HCT116 (cell line): ENCODE measurements at regions not wholly inside any gene's neighbourhood (a gene's known extent, or its start where the extent isn't known, plus 50 kb on each side); places are given as distances from the start of the nearest gene placed in this dataset.

ENCODE experiments used
- ATAC-seq: fragments of 200-7000 bp; cut with Tn5 transposase; 2 replicates; pipeline ENCODE4 v1.9.1; 2020; ENCODE audit warnings: mild to moderate bottlenecking, moderate library complexity
- BruUV-seq: library from RNA; stranded (reverse); fragments of 400-500 nt; replicated peaks from 2 replicates; lab custom pipeline; 2021; lab: Mats Ljungman, UMichigan
- CTCF ChIA-PET: fragments of 300-600 bp; sonication (Branson Sonifier 250); formaldehyde crosslinking; loops from one replicate; lab custom pipeline; 2021; ENCODE audit warnings: antibody characterized with exemption; lab: Charles Lee
- POLR2A ChIA-PET: fragments of 300-600, 350-600 bp; sonication (Branson Sonifier 250); formaldehyde crosslinking; loops from one replicate; lab custom pipeline; 2021; ENCODE audit warnings: antibody characterized with exemption; lab: Charles Lee
- RAD21 ChIA-PET, 2 experiments: fragments of 300-600 bp; sonication (Branson Sonifier 250); formaldehyde crosslinking; loops; one replicate each; lab custom pipeline; 2023; ENCODE audit warnings: low total read pairs in 2 of 2; ENCODE audit not compliant: uncharacterized antibody in 2 of 2, unreplicated experiment in 2 of 2, low non-redundant PET in 1 of 2; lab: Charles Lee
- DNase-seq: peaks from one replicate; pipeline ENCODE4 v3.0.0-alpha.2; 2010; ENCODE audit warnings: low read depth, low spot score
- H2AFZ ChIP-seq: fragments of 200-600 bp; shearing (Covaris generic), sonication (generic); 2 replicates; pipeline ENCODE4 v1.6.1; 2017; ENCODE audit warnings: low read depth, mixed run types, mixed read lengths, antibody characterized with exemption, low read length; ENCODE audit not compliant: poor library complexity, severe bottlenecking
- H3K27ac ChIP-seq: 2 replicates; pipeline ENCODE4 v1.5.1; 2012; ENCODE audit warnings: low read depth, low read length
- H3K27me3 ChIP-seq: fragments of 200-600 bp; sonication (generic); 2 replicates; pipeline ENCODE4 v1.6.1; 2016; ENCODE audit warnings: mixed run types, low read length, mixed read lengths; ENCODE audit not compliant: insufficient read depth
- H3K36me3 ChIP-seq, 2 experiments: fragments of 200-500 bp in 1 of 2; fragments of 200-600 bp in 1 of 2; sonication (Bioruptor generic) in 1 of 2; sonication (generic) in 1 of 2; 2 replicates each; pipeline versions ENCODE4 v1.5.1 to v1.6.1; 2014 to 2016; ENCODE audit warnings: low read length in 2 of 2, inconsistent platforms in 1 of 2, mixed read lengths in 1 of 2, mixed run types in 1 of 2; ENCODE audit not compliant: insufficient read depth in 2 of 2, control insufficient read depth in 1 of 2
- H3K4me1 ChIP-seq, 2 experiments: fragments of 200-600 bp in 1 of 2; sonication (generic) in 1 of 2; 2 replicates each; pipeline versions ENCODE4 v1.5.1 to v1.6.1; 2012 to 2017; ENCODE audit warnings: low read length in 2 of 2, inconsistent platforms in 1 of 2, mild to moderate bottlenecking in 1 of 2, mixed read lengths in 1 of 2, mixed run types in 1 of 2, moderate library complexity in 1 of 2; ENCODE audit not compliant: insufficient read depth in 2 of 2, control insufficient read depth in 1 of 2
- H3K4me2 ChIP-seq: fragments of 200-600 bp; sonication (generic); 2 replicates; pipeline ENCODE4 v1.6.1; 2017; ENCODE audit warnings: mixed run types, low read length, mixed read lengths
- H3K4me3 ChIP-seq, 2 experiments: fragments of 200-600 bp in 1 of 2; sonication (generic) in 1 of 2; replicated peaks in 1 of 2; 2 replicates each; pipeline ENCODE4 v1.5.1; 2011 to 2016; ENCODE audit warnings: low read length in 2 of 2, control low read depth in 1 of 2, low read depth in 1 of 2, mild to moderate bottlenecking in 1 of 2, mixed read lengths in 1 of 2, mixed run types in 1 of 2
- H3K79me2 ChIP-seq: fragments of 200-600 bp; sonication (generic); 2 replicates; pipeline ENCODE4 v1.6.1; 2017; ENCODE audit warnings: mild to moderate bottlenecking, mixed run types, low read length, moderate library complexity, mixed read lengths; ENCODE audit not compliant: insufficient read depth
- H3K9ac ChIP-seq: fragments of 200-600 bp; sonication (generic); 2 replicates; pipeline ENCODE4 v1.6.1; 2016; ENCODE audit warnings: low read length, mixed read lengths
- H3K9me2 ChIP-seq: fragments of 200-600 bp; sonication (generic), shearing (Covaris generic); 2 replicates; pipeline ENCODE4 v1.6.1; 2017; ENCODE audit warnings: mixed run types, mild to moderate bottlenecking, moderate library complexity; ENCODE audit not compliant: insufficient read depth
- H3K9me3 ChIP-seq, 2 experiments: fragments of 200-500 bp in 1 of 2; fragments of 200-600 bp in 1 of 2; sonication (Bioruptor generic) in 1 of 2; sonication (generic) in 1 of 2; 2 replicates each; pipeline ENCODE4 v1.6.1; 2014 to 2017; ENCODE audit warnings: low read length in 2 of 2, mixed read lengths in 2 of 2, inconsistent platforms in 1 of 2, low read depth in 1 of 2, mild to moderate bottlenecking in 1 of 2, mixed run types in 1 of 2, moderate library complexity in 1 of 2; ENCODE audit not compliant: control insufficient read depth in 1 of 2, insufficient read depth in 1 of 2
- H4K20me1 ChIP-seq: fragments of 200-600 bp; sonication (generic), shearing (Covaris generic); 2 replicates; pipeline ENCODE4 v1.6.1; 2017; ENCODE audit warnings: mixed run types, mild to moderate bottlenecking, moderate library complexity; ENCODE audit not compliant: insufficient read depth
- EGR1 ChIP-seq: IDR thresholded peaks from 2 replicates; pipeline ENCODE4 v1.6.1; 2012; ENCODE audit warnings: low read depth
- EZH2 ChIP-seq: fragments of 200-600 bp; sonication (generic); IDR thresholded peaks from 2 replicates; pipeline ENCODE4 v1.6.1; 2017; ENCODE audit warnings: antibody characterized with exemption, mixed run types
- SP1 ChIP-seq: IDR thresholded peaks from 2 replicates; pipeline ENCODE4 v1.6.1; 2012; ENCODE audit warnings: low read depth
- SRF ChIP-seq: IDR thresholded peaks from 2 replicates; pipeline ENCODE4 v1.6.1; 2012; ENCODE audit warnings: low read depth
- YY1 ChIP-seq: IDR thresholded peaks from 2 replicates; pipeline ENCODE4 v1.6.1; 2011; ENCODE audit warnings: low read length, low read depth, moderate library complexity, mild to moderate bottlenecking; ENCODE audit not compliant: insufficient replicate concordance; ENCODE audit errors: extremely low read depth
- intact Hi-C: fragments of 100-400 bp; cut with micrococcal nuclease; formaldehyde crosslinking; loops from 2 replicates; pipeline ENCODE4 v1.10.0; 2022
- TF ChIP-seq, protein P1 (sequence below): IDR thresholded peaks from 2 replicates; pipeline ENCODE4 v1.6.1; 2012; ENCODE audit warnings: low read depth
- TF ChIP-seq, protein P2 (sequence below): IDR thresholded peaks from 2 replicates; pipeline ENCODE4 v1.6.1; 2012

DNA sequence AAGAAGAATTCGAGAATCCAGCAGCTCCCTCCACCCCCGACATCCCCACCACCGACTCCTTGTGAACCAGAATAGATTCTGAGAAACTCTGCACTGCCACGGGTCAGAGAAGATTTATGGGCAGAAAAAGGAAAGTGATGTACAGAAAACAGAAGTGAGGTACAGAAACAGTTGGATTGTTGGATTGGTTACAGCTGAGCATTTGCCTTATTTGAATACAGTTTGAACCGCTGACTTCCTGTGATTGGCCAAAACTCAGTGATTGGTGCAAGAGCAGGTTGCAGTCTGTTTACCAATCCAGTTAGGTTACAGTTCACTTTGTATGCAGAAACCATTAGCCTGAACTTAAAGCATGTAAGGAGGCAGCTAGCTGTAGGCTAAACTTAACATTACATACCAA, 131.2 kb upstream of the HDDC2 start:
- no peaks in the 10 kb centered on the region for H3K36me3 ChIP-seq
- H2AFZ ChIP-seq = no peak overlapping the region
- DNase-seq (no peak), ATAC-seq (no peak)
- no TSS peak for BruUV-seq
- intact Hi-C loops = no loop called here
- no peaks in the 10 kb centered on the region for H3K9me3 ChIP-seq
- no peaks in the 10 kb centered on the region for H3K9me2 ChIP-seq
- H3K9ac ChIP-seq = no peak overlapping the region
- ChIA-PET RAD21 (no interaction called here), POLR2A (no interaction called here), CTCF (no interaction called here)
- H3K4me3 ChIP-seq = no peak overlapping the region
- no peak overlapping the region for H3K27ac ChIP-seq
- H3K4me1 ChIP-seq = no peaks in the 10 kb centered on the region
- TF ChIP-seq, protein P1, sequence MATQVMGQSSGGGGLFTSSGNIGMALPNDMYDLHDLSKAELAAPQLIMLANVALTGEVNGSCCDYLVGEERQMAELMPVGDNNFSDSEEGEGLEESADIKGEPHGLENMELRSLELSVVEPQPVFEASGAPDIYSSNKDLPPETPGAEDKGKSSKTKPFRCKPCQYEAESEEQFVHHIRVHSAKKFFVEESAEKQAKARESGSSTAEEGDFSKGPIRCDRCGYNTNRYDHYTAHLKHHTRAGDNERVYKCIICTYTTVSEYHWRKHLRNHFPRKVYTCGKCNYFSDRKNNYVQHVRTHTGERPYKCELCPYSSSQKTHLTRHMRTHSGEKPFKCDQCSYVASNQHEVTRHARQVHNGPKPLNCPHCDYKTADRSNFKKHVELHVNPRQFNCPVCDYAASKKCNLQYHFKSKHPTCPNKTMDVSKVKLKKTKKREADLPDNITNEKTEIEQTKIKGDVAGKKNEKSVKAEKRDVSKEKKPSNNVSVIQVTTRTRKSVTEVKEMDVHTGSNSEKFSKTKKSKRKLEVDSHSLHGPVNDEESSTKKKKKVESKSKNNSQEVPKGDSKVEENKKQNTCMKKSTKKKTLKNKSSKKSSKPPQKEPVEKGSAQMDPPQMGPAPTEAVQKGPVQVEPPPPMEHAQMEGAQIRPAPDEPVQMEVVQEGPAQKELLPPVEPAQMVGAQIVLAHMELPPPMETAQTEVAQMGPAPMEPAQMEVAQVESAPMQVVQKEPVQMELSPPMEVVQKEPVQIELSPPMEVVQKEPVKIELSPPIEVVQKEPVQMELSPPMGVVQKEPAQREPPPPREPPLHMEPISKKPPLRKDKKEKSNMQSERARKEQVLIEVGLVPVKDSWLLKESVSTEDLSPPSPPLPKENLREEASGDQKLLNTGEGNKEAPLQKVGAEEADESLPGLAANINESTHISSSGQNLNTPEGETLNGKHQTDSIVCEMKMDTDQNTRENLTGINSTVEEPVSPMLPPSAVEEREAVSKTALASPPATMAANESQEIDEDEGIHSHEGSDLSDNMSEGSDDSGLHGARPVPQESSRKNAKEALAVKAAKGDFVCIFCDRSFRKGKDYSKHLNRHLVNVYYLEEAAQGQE = no peak
- TF ChIP-seq SRF = no peak
- TF ChIP-seq EGR1 = no peak
- TF ChIP-seq EZH2 = no peak
- TF ChIP-seq, protein P2, sequence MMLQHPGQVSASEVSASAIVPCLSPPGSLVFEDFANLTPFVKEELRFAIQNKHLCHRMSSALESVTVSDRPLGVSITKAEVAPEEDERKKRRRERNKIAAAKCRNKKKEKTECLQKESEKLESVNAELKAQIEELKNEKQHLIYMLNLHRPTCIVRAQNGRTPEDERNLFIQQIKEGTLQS = no peak
- no peak for TF ChIP-seq YY1
- TF ChIP-seq SP1 = no peak
- no peaks in the 10 kb centered on the region for H3K79me2 ChIP-seq
- H4K20me1 ChIP-seq = no peaks in the 10 kb centered on the region
- H3K27me3 ChIP-seq = peaks cover 35% of the 10 kb centered on the region
- H3K4me2 ChIP-seq = no peak overlapping the region
